Thymus (tissue), 11 donors: ENCODE measurements at regions not wholly inside any gene's neighbourhood (a gene's known extent, or its start where the extent isn't known, plus 50 kb on each side); places are given as distances from the start of the nearest gene placed in this dataset.

Experiments
- DNase-seq, 9 donors: peaks; one replicate each; pipeline ENCODE4 v3.0.0-alpha.2; 2013; ENCODE audit warnings: low spot score in 9 of 9, low read depth in 6 of 9, missing footprints in 1 of 9
- H3K27ac ChIP-seq, 2 donors: one replicate each; pipeline ENCODE4 v1.5.1; 2013; ENCODE audit warnings: control low read depth in 1 of 2, low read depth in 1 of 2, low read length in 1 of 2, mild to moderate bottlenecking in 1 of 2, moderate library complexity in 1 of 2
- H3K27me3 ChIP-seq, 2 donors: one replicate each; pipeline ENCODE4 v1.5.1; 2013; ENCODE audit warnings: low read length in 1 of 2; ENCODE audit not compliant: control insufficient read depth in 2 of 2, insufficient read depth in 1 of 2
- H3K36me3 ChIP-seq, 2 donors: one replicate each; pipeline ENCODE4 v1.5.1; 2013; ENCODE audit warnings: low read length in 1 of 2, mild to moderate bottlenecking in 1 of 2, moderate library complexity in 1 of 2; ENCODE audit not compliant: control insufficient read depth in 2 of 2, insufficient read depth in 2 of 2
- H3K4me1 ChIP-seq, 2 donors: one replicate each; pipeline ENCODE4 v1.5.1; 2013; ENCODE audit warnings: low read length in 2 of 2; ENCODE audit not compliant: control insufficient read depth in 2 of 2, insufficient read depth in 2 of 2
- H3K4me3 ChIP-seq, 2 donors: one replicate each; pipeline ENCODE4 v1.5.1; 2013; ENCODE audit warnings: low read length in 2 of 2, control low read depth in 1 of 2, mild to moderate bottlenecking in 1 of 2
- H3K9me3 ChIP-seq, 2 donors: one replicate each; pipeline ENCODE4 v1.5.1; 2013; ENCODE audit warnings: low read length in 1 of 2, mild to moderate bottlenecking in 1 of 2; ENCODE audit not compliant: control insufficient read depth in 2 of 2, insufficient read depth in 1 of 2
- WGBS: extraction: QIAGEN DNeasy Blood & Tissue Kit; methylation state at CpG from one replicate; pipeline ENCODE4 v1.1.7; 2013; 5-methylcytosine and 5-hydroxymethylcytosine counted together
- donor health status: healthy.

GRCh38 chr10:28806488-28806941, 129.2 kb downstream of the BAMBI start:
- Histone ChIP-seq H3K27ac (no peak overlapping the region), H3K4me1 (no peaks in the 10 kb centered on the region), H3K9me3 (no peaks in the 10 kb centered on the region), H3K27me3 (no peaks in the 10 kb centered on the region), H3K36me3 (no peaks in the 10 kb centered on the region), H3K4me3 (no peak overlapping the region)
- DNase-seq: no peak
- WGBS: 88% methylated on average over 5 of the region's 5 CpGs

GRCh38 chr10:28806951-28807759, 129.8 kb downstream of the BAMBI start:
- Histone ChIP-seq H3K36me3 (no peaks in the 10 kb centered on the region), H3K4me3 (no peak overlapping the region), H3K9me3 (no peaks in the 10 kb centered on the region), H3K27ac (no peak overlapping the region), H3K27me3 (no peaks in the 10 kb centered on the region), H3K4me1 (no peaks in the 10 kb centered on the region)
- peak in 1 of 9 donors; percentile 24 for DNase-seq
- 61% methylated on average over 8 of the region's 8 CpGs for WGBS

GRCh38 chr10:28807760-28808613, 130.7 kb downstream of the BAMBI start:
- Histone ChIP-seq H3K9me3 (no peaks in the 10 kb centered on the region), H3K27ac (no peak overlapping the region), H3K4me3 (no peak overlapping the region), H3K27me3 (no peaks in the 10 kb centered on the region), H3K4me1 (no peaks in the 10 kb centered on the region), H3K36me3 (no peaks in the 10 kb centered on the region)
- peak in 1 of 9 donors; percentile 41 for DNase-seq
- WGBS: 26% methylated on average over 16 of the region's 16 CpGs

GRCh38 chr10:28808693-28809092, 131.4 kb downstream of the BAMBI start:
- Histone ChIP-seq H3K9me3 (no peaks in the 10 kb centered on the region), H3K36me3 (no peaks in the 10 kb centered on the region), H3K27ac (no peak overlapping the region), H3K4me1 (no peaks in the 10 kb centered on the region), H3K4me3 (no peak overlapping the region), H3K27me3 (no peaks in the 10 kb centered on the region)
- DNase-seq: no peak
- 89% methylated on average over 6 of the region's 6 CpGs for WGBS

GRCh38 chr10:28810057-28810870, 132.9 kb downstream of the BAMBI start:
- no peaks in the 10 kb centered on the region for H3K36me3 ChIP-seq
- WGBS: 91% methylated on average over 10 of the region's 10 CpGs
- no peak overlapping the region for H3K27ac ChIP-seq
- no peaks in the 10 kb centered on the region for H3K27me3 ChIP-seq
- DNase-seq: no peak
- H3K4me1 ChIP-seq: no peaks in the 10 kb centered on the region
- H3K9me3 ChIP-seq: no peaks in the 10 kb centered on the region
- no peak overlapping the region for H3K4me3 ChIP-seq

GRCh38 chr10:28811639-28812349, 134.5 kb downstream of the BAMBI start:
- no peaks in the 10 kb centered on the region for H3K36me3 ChIP-seq
- no peak for DNase-seq
- no peaks in the 10 kb centered on the region for H3K27me3 ChIP-seq
- H3K4me1 ChIP-seq: no peaks in the 10 kb centered on the region
- H3K27ac ChIP-seq: no peak overlapping the region
- 86% methylated on average over 9 of the region's 9 CpGs for WGBS
- H3K4me3 ChIP-seq: no peak overlapping the region
- no peaks in the 10 kb centered on the region for H3K9me3 ChIP-seq

- H3K36me3 ChIP-seq: no peaks in the 10 kb centered on the region
- no peaks in the 10 kb centered on the region for H3K27me3 ChIP-seq
- no peak overlapping the region for H3K4me3 ChIP-seq
- no peaks in the 10 kb centered on the region for H3K9me3 ChIP-seq
- WGBS: 80% methylated on average over 11 of the region's 11 CpGs
- DNase-seq: no peak
- no peaks in the 10 kb centered on the region for H3K4me1 ChIP-seq
- no peak overlapping the region for H3K27ac ChIP-seq
Observed at GRCh38 chr10:28812384-28813372, 135.4 kb downstream of the BAMBI start.

- Histone ChIP-seq H3K4me1 (no peaks in the 10 kb centered on the region), H3K4me3 (no peak overlapping the region), H3K27me3 (no peaks in the 10 kb centered on the region), H3K27ac (no peak overlapping the region), H3K36me3 (no peaks in the 10 kb centered on the region), H3K9me3 (no peaks in the 10 kb centered on the region)
- 97% methylated on average over 37 of the region's 37 CpGs for WGBS
- no peak for DNase-seq
Observed at GRCh38 chr10:28815681-28816080, 138.4 kb downstream of the BAMBI start.
